HCT116 (cell line): ENCODE measurements at regions not wholly inside any gene's neighbourhood (a gene's known extent, or its start where the extent isn't known, plus 50 kb on each side); places are given as distances from the start of the nearest gene placed in this dataset.

Source experiments
- ATAC-seq: fragments of 200-7000 bp; cut with Tn5 transposase; 2 replicates; pipeline ENCODE4 v1.9.1; 2020; ENCODE audit warnings: mild to moderate bottlenecking, moderate library complexity
- BruUV-seq: library from RNA; stranded (reverse); fragments of 400-500 nt; replicated peaks from 2 replicates; lab custom pipeline; 2021; lab: Mats Ljungman, UMichigan
- CTCF ChIA-PET: fragments of 300-600 bp; sonication (Branson Sonifier 250); formaldehyde crosslinking; loops from one replicate; lab custom pipeline; 2021; ENCODE audit warnings: antibody characterized with exemption; lab: Charles Lee
- POLR2A ChIA-PET: fragments of 300-600, 350-600 bp; sonication (Branson Sonifier 250); formaldehyde crosslinking; loops from one replicate; lab custom pipeline; 2021; ENCODE audit warnings: antibody characterized with exemption; lab: Charles Lee
- RAD21 ChIA-PET, 2 experiments: fragments of 300-600 bp; sonication (Branson Sonifier 250); formaldehyde crosslinking; loops; one replicate each; lab custom pipeline; 2023; ENCODE audit warnings: low total read pairs in 2 of 2; ENCODE audit not compliant: uncharacterized antibody in 2 of 2, unreplicated experiment in 2 of 2, low non-redundant PET in 1 of 2; lab: Charles Lee
- DNase-seq: peaks from one replicate; pipeline ENCODE4 v3.0.0-alpha.2; 2010; ENCODE audit warnings: low read depth, low spot score
- H2AFZ ChIP-seq: fragments of 200-600 bp; shearing (Covaris generic), sonication (generic); 2 replicates; pipeline ENCODE4 v1.6.1; 2017; ENCODE audit warnings: low read depth, mixed run types, mixed read lengths, antibody characterized with exemption, low read length; ENCODE audit not compliant: poor library complexity, severe bottlenecking
- H3K27ac ChIP-seq: 2 replicates; pipeline ENCODE4 v1.5.1; 2012; ENCODE audit warnings: low read depth, low read length
- H3K27me3 ChIP-seq: fragments of 200-600 bp; sonication (generic); 2 replicates; pipeline ENCODE4 v1.6.1; 2016; ENCODE audit warnings: mixed run types, low read length, mixed read lengths; ENCODE audit not compliant: insufficient read depth
- H3K36me3 ChIP-seq, 2 experiments: fragments of 200-500 bp in 1 of 2; fragments of 200-600 bp in 1 of 2; sonication (Bioruptor generic) in 1 of 2; sonication (generic) in 1 of 2; 2 replicates each; pipeline versions ENCODE4 v1.5.1 to v1.6.1; 2014 to 2016; ENCODE audit warnings: low read length in 2 of 2, inconsistent platforms in 1 of 2, mixed read lengths in 1 of 2, mixed run types in 1 of 2; ENCODE audit not compliant: insufficient read depth in 2 of 2, control insufficient read depth in 1 of 2
- H3K4me1 ChIP-seq, 2 experiments: fragments of 200-600 bp in 1 of 2; sonication (generic) in 1 of 2; 2 replicates each; pipeline versions ENCODE4 v1.5.1 to v1.6.1; 2012 to 2017; ENCODE audit warnings: low read length in 2 of 2, inconsistent platforms in 1 of 2, mild to moderate bottlenecking in 1 of 2, mixed read lengths in 1 of 2, mixed run types in 1 of 2, moderate library complexity in 1 of 2; ENCODE audit not compliant: insufficient read depth in 2 of 2, control insufficient read depth in 1 of 2
- H3K4me2 ChIP-seq: fragments of 200-600 bp; sonication (generic); 2 replicates; pipeline ENCODE4 v1.6.1; 2017; ENCODE audit warnings: mixed run types, low read length, mixed read lengths
- H3K4me3 ChIP-seq, 2 experiments: fragments of 200-600 bp in 1 of 2; sonication (generic) in 1 of 2; replicated peaks in 1 of 2; 2 replicates each; pipeline ENCODE4 v1.5.1; 2011 to 2016; ENCODE audit warnings: low read length in 2 of 2, control low read depth in 1 of 2, low read depth in 1 of 2, mild to moderate bottlenecking in 1 of 2, mixed read lengths in 1 of 2, mixed run types in 1 of 2
- H3K79me2 ChIP-seq: fragments of 200-600 bp; sonication (generic); 2 replicates; pipeline ENCODE4 v1.6.1; 2017; ENCODE audit warnings: mild to moderate bottlenecking, mixed run types, low read length, moderate library complexity, mixed read lengths; ENCODE audit not compliant: insufficient read depth
- H3K9ac ChIP-seq: fragments of 200-600 bp; sonication (generic); 2 replicates; pipeline ENCODE4 v1.6.1; 2016; ENCODE audit warnings: low read length, mixed read lengths
- H3K9me2 ChIP-seq: fragments of 200-600 bp; sonication (generic), shearing (Covaris generic); 2 replicates; pipeline ENCODE4 v1.6.1; 2017; ENCODE audit warnings: mixed run types, mild to moderate bottlenecking, moderate library complexity; ENCODE audit not compliant: insufficient read depth
- H3K9me3 ChIP-seq, 2 experiments: fragments of 200-500 bp in 1 of 2; fragments of 200-600 bp in 1 of 2; sonication (Bioruptor generic) in 1 of 2; sonication (generic) in 1 of 2; 2 replicates each; pipeline ENCODE4 v1.6.1; 2014 to 2017; ENCODE audit warnings: low read length in 2 of 2, mixed read lengths in 2 of 2, inconsistent platforms in 1 of 2, low read depth in 1 of 2, mild to moderate bottlenecking in 1 of 2, mixed run types in 1 of 2, moderate library complexity in 1 of 2; ENCODE audit not compliant: control insufficient read depth in 1 of 2, insufficient read depth in 1 of 2
- H4K20me1 ChIP-seq: fragments of 200-600 bp; sonication (generic), shearing (Covaris generic); 2 replicates; pipeline ENCODE4 v1.6.1; 2017; ENCODE audit warnings: mixed run types, mild to moderate bottlenecking, moderate library complexity; ENCODE audit not compliant: insufficient read depth
- CEBPB ChIP-seq: IDR thresholded peaks from 2 replicates; pipeline ENCODE4 v1.6.1; 2012; ENCODE audit warnings: low read depth
- ELF1 ChIP-seq: IDR thresholded peaks from 2 replicates; pipeline ENCODE4 v1.6.1; 2012; ENCODE audit warnings: low read depth, borderline replicate concordance
- EZH2phosphoT487 ChIP-seq: fragments of 200-600 bp; IDR thresholded peaks from 2 replicates; pipeline ENCODE4 v1.6.1; 2018; ENCODE audit warnings: antibody characterized with exemption, borderline replicate concordance
- JUND ChIP-seq: IDR thresholded peaks from 2 replicates; pipeline ENCODE4 v1.6.1; 2012
- MAX ChIP-seq: IDR thresholded peaks from 2 replicates; pipeline ENCODE4 v1.6.1; 2012
- REST ChIP-seq: IDR thresholded peaks from 2 replicates; pipeline ENCODE4 v1.6.1; 2012; ENCODE audit warnings: low read depth
- SP1 ChIP-seq: IDR thresholded peaks from 2 replicates; pipeline ENCODE4 v1.6.1; 2012; ENCODE audit warnings: low read depth
- ZBTB33 ChIP-seq: IDR thresholded peaks from 2 replicates; pipeline ENCODE4 v1.6.1; 2011; ENCODE audit warnings: mild to moderate bottlenecking, low read length, moderate library complexity; ENCODE audit not compliant: insufficient replicate concordance; ENCODE audit errors: extremely low read depth
- intact Hi-C: fragments of 100-400 bp; cut with micrococcal nuclease; formaldehyde crosslinking; loops from 2 replicates; pipeline ENCODE4 v1.10.0; 2022

GRCh38 chr17:70968302-70968701 is 799.0 kb downstream of the KCNJ2 start:
- ChIA-PET RAD21 (no interaction called here), POLR2A (no interaction called here), CTCF (no interaction called here)
- intact Hi-C loops = no loop called here
- no peak overlapping the region for H3K27ac ChIP-seq
- H3K4me2 ChIP-seq = no peak overlapping the region
- TF ChIP-seq ZBTB33 = no peak
- no peak for TF ChIP-seq ELF1
- no peak for TF ChIP-seq JUND
- TF ChIP-seq CEBPB = no peak
- no peak for TF ChIP-seq REST
- TF ChIP-seq MAX = no peak
- TF ChIP-seq SP1 = no peak
- no peak for TF ChIP-seq EZH2phosphoT487
- no peak for DNase-seq
- no TSS peak for BruUV-seq
- H4K20me1 ChIP-seq = no peaks in the 10 kb centered on the region
- no peaks in the 10 kb centered on the region for H3K9me2 ChIP-seq
- H3K27me3 ChIP-seq = no peaks in the 10 kb centered on the region
- no peak for ATAC-seq
- H3K79me2 ChIP-seq = no peaks in the 10 kb centered on the region
- H3K9ac ChIP-seq = no peak overlapping the region
- H3K9me3 ChIP-seq = 0 out of 4 replicates have a peak, but pooled peaks cover 0 to 3% of the 10 kb centered on the region in 2 experiments
- no peak overlapping the region for H2AFZ ChIP-seq
- H3K4me3 ChIP-seq = no peak overlapping the region
- H3K36me3 ChIP-seq = no peaks in the 10 kb centered on the region
- no peaks in the 10 kb centered on the region for H3K4me1 ChIP-seq
